Activated CD8-positive, alpha-beta T cell treated with anti-CD3 and anti-CD28 coated beads for 36 hours (primary cell): ENCODE measurements at regions not wholly inside any gene's neighbourhood (a gene's known extent, or its start where the extent isn't known, plus 50 kb on each side); places are given as distances from the start of the nearest gene placed in this dataset.

Source experiments
- ATAC-seq: fragments of 200-7000 bp; cut with Tn5 transposase; one replicate; pipeline ENCODE4 v1.10.0; 2021; ENCODE audit warnings: mild to moderate bottlenecking, moderate library complexity
- CTCF ChIA-PET: fragments of 350-600 bp; sonication (Branson Sonifier 250); formaldehyde crosslinking; loops from one replicate; lab custom pipeline; 2021; ENCODE audit warnings: antibody characterized with exemption; lab: Charles Lee
- POLR2A ChIA-PET: fragments of 350-600 bp; sonication (Branson Sonifier 250); formaldehyde crosslinking; loops from one replicate; lab custom pipeline; 2021; ENCODE audit warnings: antibody characterized with exemption; lab: Charles Lee
- DNase-seq: peaks from one replicate; pipeline ENCODE4 v3.0.0-alpha.2; 2020
- H3K27ac Mint-ChIP-seq: one replicate; pipeline ENCODE4 v1.8.0; 2021; ENCODE audit warnings: mild to moderate bottlenecking, mixed read lengths
- H3K27me3 Mint-ChIP-seq: one replicate; pipeline ENCODE4 v1.8.0; 2021; ENCODE audit warnings: mixed read lengths
- H3K36me3 Mint-ChIP-seq: one replicate; pipeline ENCODE4 v1.8.0; 2021; ENCODE audit warnings: low read depth, mixed read lengths
- H3K4me1 Mint-ChIP-seq: one replicate; pipeline ENCODE4 v1.8.0; 2021; ENCODE audit warnings: low read depth, mixed read lengths
- H3K4me3 Mint-ChIP-seq: one replicate; pipeline ENCODE4 v1.8.0; 2021; ENCODE audit warnings: mild to moderate bottlenecking, moderate library complexity, mixed read lengths
- H3K9me3 Mint-ChIP-seq: one replicate; pipeline ENCODE4 v1.8.0; 2021; ENCODE audit warnings: mixed read lengths
- intact Hi-C: fragments of 100-400 bp; cut with micrococcal nuclease; formaldehyde crosslinking; loops from one replicate; pipeline ENCODE4 v1.10.0; 2022
- TF ChIP-seq, protein P1 (sequence below): fragments of 200-600 bp; IDR thresholded peaks from one replicate; pipeline ENCODE4 v1.8.0; 2022; ENCODE audit warnings: antibody characterized with exemption, mild to moderate bottlenecking

GRCh38 chr9:22241024-22241423, 205.6 kb upstream of the DMRTA1 start:
- no peaks in the 10 kb centered on the region for H3K9me3 Mint-ChIP-seq
- POLR2A ChIA-PET: no interaction called here
- DNase-seq (no peak), ATAC-seq (peak; percentile 15)
- H3K4me1 Mint-ChIP-seq: peaks cover 54% of the 10 kb centered on the region
- TF ChIP-seq, protein P1, sequence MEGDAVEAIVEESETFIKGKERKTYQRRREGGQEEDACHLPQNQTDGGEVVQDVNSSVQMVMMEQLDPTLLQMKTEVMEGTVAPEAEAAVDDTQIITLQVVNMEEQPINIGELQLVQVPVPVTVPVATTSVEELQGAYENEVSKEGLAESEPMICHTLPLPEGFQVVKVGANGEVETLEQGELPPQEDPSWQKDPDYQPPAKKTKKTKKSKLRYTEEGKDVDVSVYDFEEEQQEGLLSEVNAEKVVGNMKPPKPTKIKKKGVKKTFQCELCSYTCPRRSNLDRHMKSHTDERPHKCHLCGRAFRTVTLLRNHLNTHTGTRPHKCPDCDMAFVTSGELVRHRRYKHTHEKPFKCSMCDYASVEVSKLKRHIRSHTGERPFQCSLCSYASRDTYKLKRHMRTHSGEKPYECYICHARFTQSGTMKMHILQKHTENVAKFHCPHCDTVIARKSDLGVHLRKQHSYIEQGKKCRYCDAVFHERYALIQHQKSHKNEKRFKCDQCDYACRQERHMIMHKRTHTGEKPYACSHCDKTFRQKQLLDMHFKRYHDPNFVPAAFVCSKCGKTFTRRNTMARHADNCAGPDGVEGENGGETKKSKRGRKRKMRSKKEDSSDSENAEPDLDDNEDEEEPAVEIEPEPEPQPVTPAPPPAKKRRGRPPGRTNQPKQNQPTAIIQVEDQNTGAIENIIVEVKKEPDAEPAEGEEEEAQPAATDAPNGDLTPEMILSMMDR: no peak
- H3K4me3 Mint-ChIP-seq: no peak overlapping the region
- CTCF ChIA-PET: interaction anchor here (0.7 to 3.6 kb wide), 7 partner anchors 121 to 428 kb away, joined by 3 to 27 read pairs (median 3); no protein-coding TSS in a partner anchor
- H3K27me3 Mint-ChIP-seq: peaks cover 5% of the 10 kb centered on the region
- H3K27ac Mint-ChIP-seq: no peak overlapping the region
- intact Hi-C loops: loop anchor here (2.0 to 10.0 kb wide), 4 partner anchors 126 to 428 kb away; no protein-coding TSS in a partner anchor
- no peaks in the 10 kb centered on the region for H3K36me3 Mint-ChIP-seq

DNA sequence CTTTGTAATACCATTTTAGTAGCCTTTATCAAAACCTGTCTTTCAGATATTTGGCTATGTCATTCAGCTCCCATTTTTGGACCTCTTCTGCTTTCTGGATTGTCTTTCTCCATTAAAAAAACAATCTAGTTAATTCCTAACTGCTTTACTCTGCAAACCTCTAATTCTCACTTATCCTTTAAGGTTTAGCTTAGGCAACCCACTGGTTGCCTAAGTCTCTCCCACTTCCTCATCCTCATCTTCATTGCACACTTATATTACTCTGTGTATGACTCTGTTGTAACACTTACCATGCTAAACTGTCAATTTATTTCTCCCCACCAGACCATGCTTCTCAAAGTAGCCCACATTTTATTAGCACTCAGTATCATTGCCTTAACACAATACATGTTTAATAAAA, 205.0 kb upstream of the DMRTA1 start:
- DNase-seq (no peak), ATAC-seq (no peak)
- peaks cover 5% of the 10 kb centered on the region for H3K27me3 Mint-ChIP-seq
- CTCF ChIA-PET: interaction anchor here (0.7 to 3.6 kb wide), 7 partner anchors 121 to 428 kb away, joined by 3 to 27 read pairs (median 3); no protein-coding TSS in a partner anchor
- POLR2A ChIA-PET: no interaction called here
- H3K27ac Mint-ChIP-seq: peak overlapping the region; percentile 26
- H3K4me1 Mint-ChIP-seq: peaks cover 54% of the 10 kb centered on the region
- no peak overlapping the region for H3K4me3 Mint-ChIP-seq
- TF ChIP-seq, protein P1: no peak
- no peaks in the 10 kb centered on the region for H3K36me3 Mint-ChIP-seq
- H3K9me3 Mint-ChIP-seq: no peaks in the 10 kb centered on the region
- intact Hi-C loops: loop anchor here (2.0 to 10.0 kb wide), 4 partner anchors 127 to 429 kb away; no protein-coding TSS in a partner anchor

- Mint-ChIP-seq H3K27me3 (peaks cover 10% of the 10 kb centered on the region), H3K4me3 (no peak overlapping the region), H3K4me1 (peaks cover 29% of the 10 kb centered on the region), H3K27ac (no peak overlapping the region), H3K36me3 (no peaks in the 10 kb centered on the region), H3K9me3 (no peaks in the 10 kb centered on the region)
- CTCF ChIA-PET: interaction anchor here (0.6 to 3.6 kb wide), 38 partner anchors 9 to 1049 kb away, joined by 3 to 27 read pairs (median 3); no protein-coding TSS in a partner anchor
- POLR2A ChIA-PET: no interaction called here
- intact Hi-C loops: loop anchor here (5.0 to 10.0 kb wide), 2 partner anchors 130 to 208 kb away; no protein-coding TSS in a partner anchor
- ATAC-seq (peak; percentile 38), DNase-seq (peak; percentile 61)
- TF ChIP-seq, protein P1: peak; percentile 66
Observed at GRCh38 chr9:22244139-22245011, 202.2 kb upstream of the DMRTA1 start.

- Mint-ChIP-seq H3K27ac (no peak overlapping the region), H3K27me3 (peaks cover 1% of the 10 kb centered on the region), H3K4me3 (no peak overlapping the region), H3K4me1 (no peaks in the 10 kb centered on the region), H3K36me3 (no peaks in the 10 kb centered on the region), H3K9me3 (peaks cover 17% of the 10 kb centered on the region)
- DNase-seq (no peak), ATAC-seq (no peak)
- TF ChIP-seq, protein P1: no peak
- ChIA-PET CTCF (no interaction called here), POLR2A (no interaction called here)
- intact Hi-C loops: no loop called here
Observed at GRCh38 chr9:22255337-22255736, 191.3 kb upstream of the DMRTA1 start.

DNA sequence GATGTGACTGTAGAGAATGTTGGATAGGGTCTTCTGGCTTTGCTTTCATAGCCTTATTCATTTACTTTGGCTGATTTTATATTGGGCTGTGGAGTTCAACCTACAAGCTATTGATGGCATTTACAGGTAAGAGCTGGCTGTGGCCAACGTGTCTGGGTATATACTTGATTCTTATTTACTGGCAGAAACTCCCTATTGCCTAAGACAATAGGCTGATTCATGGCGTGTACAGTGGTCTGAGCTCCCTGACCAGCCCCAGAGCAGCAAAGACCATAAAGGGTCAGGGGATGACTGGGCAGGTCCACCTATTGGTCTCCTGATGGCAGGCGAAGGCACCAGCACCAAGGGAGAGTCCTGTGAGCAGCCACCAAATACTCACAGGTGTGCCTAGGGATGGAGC, 190.2 kb upstream of the DMRTA1 start:
- no peaks in the 10 kb centered on the region for H3K4me1 Mint-ChIP-seq
- intact Hi-C loops: no loop called here

More for the DNA sequence above, 190.2 kb upstream of the DMRTA1 start:
- Mint-ChIP-seq H3K27me3 (peaks cover 1% of the 10 kb centered on the region), H3K4me3 (no peak overlapping the region), H3K9me3 (peaks cover 14% of the 10 kb centered on the region), H3K36me3 (no peaks in the 10 kb centered on the region), H3K27ac (no peak overlapping the region)
- no peak for ATAC-seq
- CTCF ChIA-PET: no interaction called here
- TF ChIP-seq, protein P1: no peak
- no peak for DNase-seq
- POLR2A ChIA-PET: no interaction called here
